Bronchial epithelial cell (primary cell): ENCODE measurements at regions not wholly inside any gene's neighbourhood (a gene's known extent, or its start where the extent isn't known, plus 50 kb on each side); places are given as distances from the start of the nearest gene placed in this dataset.

Experiments
- DNase-seq: peaks from one replicate; pipeline ENCODE4 v3.0.0-alpha.2; 2010; ENCODE audit warnings: low read depth
- FAIRE-seq: peaks from 2 replicates; lab custom pipeline; 2011; peaks lifted over from hg19 to GRCh38; lab: Jason Lieb, UNC
- H3K27me3 ChIP-seq: 2 replicates; pipeline ENCODE4 v1.5.1; 2011; ENCODE audit warnings: low read length; ENCODE audit not compliant: control insufficient read depth, insufficient read depth
- H3K36me3 ChIP-seq: 2 replicates; pipeline ENCODE4 v1.5.1; 2011; ENCODE audit warnings: low read length; ENCODE audit not compliant: control insufficient read depth, insufficient read depth
- H3K4me3 ChIP-seq: 2 replicates; pipeline ENCODE4 v1.5.1; 2011; ENCODE audit warnings: mild to moderate bottlenecking, low read depth, low read length, control low read depth
- TF ChIP-seq, protein P1 (sequence below): IDR thresholded peaks from 2 replicates; pipeline ENCODE4 v1.5.1; 2011; ENCODE audit warnings: mild to moderate bottlenecking, moderate library complexity, low read length, control low read depth, inconsistent platforms; ENCODE audit not compliant: insufficient read depth, severe bottlenecking

DNA sequence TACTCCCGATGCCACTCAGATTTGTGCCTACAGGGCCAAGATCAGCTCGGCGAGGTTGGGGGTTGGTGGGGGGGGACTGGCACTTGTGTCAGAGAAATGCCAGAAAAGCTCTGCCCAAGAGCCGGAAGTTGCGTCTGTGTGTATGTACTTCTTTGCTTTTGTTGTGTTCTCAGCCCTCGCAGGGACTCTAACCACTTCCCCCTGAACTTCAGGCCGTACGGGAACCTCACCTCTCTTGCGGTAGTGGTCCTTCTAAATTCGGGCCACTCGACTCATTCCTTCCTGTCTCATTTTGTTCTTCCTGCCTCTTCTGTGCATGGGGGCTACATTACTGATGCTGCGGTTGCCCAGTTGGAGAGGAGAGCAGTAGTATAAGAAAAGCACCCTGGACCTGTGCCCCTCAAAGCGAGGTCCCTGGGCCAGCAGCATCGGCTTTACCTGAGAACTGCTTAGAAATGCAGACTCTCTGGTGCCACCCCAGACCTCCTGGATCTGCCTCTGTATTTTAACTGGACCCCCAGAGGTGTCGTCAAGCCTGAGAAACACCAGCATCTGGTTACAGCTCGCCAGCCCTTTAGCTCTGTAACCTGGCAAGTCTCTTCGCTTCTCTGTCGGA, 146.3 kb upstream of the RPS6KA3 start:
- TF ChIP-seq, protein P1, sequence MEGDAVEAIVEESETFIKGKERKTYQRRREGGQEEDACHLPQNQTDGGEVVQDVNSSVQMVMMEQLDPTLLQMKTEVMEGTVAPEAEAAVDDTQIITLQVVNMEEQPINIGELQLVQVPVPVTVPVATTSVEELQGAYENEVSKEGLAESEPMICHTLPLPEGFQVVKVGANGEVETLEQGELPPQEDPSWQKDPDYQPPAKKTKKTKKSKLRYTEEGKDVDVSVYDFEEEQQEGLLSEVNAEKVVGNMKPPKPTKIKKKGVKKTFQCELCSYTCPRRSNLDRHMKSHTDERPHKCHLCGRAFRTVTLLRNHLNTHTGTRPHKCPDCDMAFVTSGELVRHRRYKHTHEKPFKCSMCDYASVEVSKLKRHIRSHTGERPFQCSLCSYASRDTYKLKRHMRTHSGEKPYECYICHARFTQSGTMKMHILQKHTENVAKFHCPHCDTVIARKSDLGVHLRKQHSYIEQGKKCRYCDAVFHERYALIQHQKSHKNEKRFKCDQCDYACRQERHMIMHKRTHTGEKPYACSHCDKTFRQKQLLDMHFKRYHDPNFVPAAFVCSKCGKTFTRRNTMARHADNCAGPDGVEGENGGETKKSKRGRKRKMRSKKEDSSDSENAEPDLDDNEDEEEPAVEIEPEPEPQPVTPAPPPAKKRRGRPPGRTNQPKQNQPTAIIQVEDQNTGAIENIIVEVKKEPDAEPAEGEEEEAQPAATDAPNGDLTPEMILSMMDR = no peak
- Histone ChIP-seq H3K4me3 (no peak overlapping the region), H3K36me3 (no peaks in the 10 kb centered on the region), H3K27me3 (no peaks in the 10 kb centered on the region)
- DNase-seq (no peak), FAIRE-seq (no peak)

DNA sequence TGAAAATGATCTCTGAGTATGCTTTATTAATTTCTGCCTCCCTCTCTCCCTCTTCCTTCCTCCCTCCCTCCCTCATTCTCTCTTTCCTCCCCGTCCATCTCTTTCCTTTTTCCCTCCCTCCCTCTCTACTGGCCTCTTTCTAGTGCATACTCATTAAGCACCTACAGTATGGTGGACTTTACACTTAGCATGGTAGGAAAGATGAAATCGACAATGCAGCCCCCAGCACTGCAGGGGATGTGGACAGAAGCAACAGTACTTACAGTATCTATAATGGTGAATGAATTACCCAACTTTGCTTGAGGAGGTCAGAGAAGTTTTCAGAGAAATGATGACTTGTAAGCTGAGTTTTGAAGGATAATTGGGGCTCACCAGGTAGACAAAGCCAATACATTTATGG, 143.8 kb upstream of the RPS6KA3 start:
- TF ChIP-seq, protein P1 = no peak
- Histone ChIP-seq H3K27me3 (no peaks in the 10 kb centered on the region), H3K4me3 (no peak overlapping the region), H3K36me3 (no peaks in the 10 kb centered on the region)
- DNase-seq = no peak
- FAIRE-seq = no peak

DNA sequence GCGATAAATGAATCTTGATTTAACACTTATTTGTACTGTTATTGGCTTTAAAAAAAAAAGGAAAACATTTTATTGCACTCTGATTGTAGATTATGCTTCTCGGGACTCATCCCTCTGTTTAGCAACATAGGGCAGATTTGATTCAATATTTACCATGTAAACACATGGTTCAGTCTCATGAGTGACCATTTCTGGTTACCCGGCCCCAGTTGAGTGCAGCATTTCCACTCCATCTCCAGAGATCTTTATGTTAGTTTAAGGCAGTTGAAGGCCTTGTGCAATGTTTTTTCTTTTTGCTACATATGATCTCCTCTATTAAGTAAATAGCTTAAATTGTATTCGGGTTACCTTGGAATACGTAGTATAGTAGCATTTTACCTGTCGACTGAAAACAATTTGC, 143.3 kb upstream of the RPS6KA3 start:
- Histone ChIP-seq H3K27me3 (no peaks in the 10 kb centered on the region), H3K4me3 (no peak overlapping the region), H3K36me3 (no peaks in the 10 kb centered on the region)
- FAIRE-seq (no peak), DNase-seq (no peak)
- TF ChIP-seq, protein P1 = no peak

GRCh38 chrX:20402956-20403355, 136.2 kb upstream of the RPS6KA3 start:
- no peaks in the 10 kb centered on the region for H3K36me3 ChIP-seq
- H3K27me3 ChIP-seq = no peaks in the 10 kb centered on the region
- no peak for DNase-seq
- FAIRE-seq = no peak
- TF ChIP-seq, protein P1 = no peak
- H3K4me3 ChIP-seq = no peak overlapping the region

DNA sequence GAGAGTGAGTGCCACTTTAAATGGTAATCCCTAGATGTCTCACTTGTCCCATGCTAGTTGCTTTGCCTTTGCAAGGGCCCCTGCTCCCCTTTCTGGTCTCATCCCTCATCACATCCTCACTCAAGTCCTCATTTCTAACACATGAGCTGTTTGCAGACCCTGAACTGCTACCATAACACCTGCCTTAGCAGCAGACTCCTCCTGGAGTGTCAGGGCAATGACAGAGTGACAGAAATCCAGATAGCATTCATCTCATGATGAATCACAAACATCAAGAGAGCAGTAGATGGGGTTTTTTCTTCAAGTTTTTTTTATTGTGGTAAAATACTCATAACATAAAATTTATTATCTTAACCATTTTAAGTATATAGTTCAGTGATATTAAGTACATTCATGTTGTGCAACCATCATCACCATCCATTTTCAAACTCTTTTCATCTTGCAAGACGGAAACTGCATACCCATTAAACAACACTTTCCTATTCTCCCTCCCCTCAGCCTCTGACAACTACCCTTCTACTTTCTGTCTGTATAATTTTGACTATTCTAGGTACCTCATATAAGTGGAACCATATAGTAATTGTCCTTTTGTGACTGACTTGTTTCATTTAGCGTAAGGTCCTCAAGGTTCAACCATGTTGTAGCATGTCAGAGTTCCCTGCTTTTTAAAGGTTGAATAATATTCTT, 133.2 kb upstream of the RPS6KA3 start:
- Histone ChIP-seq H3K27me3 (no peaks in the 10 kb centered on the region), H3K4me3 (no peak overlapping the region), H3K36me3 (no peaks in the 10 kb centered on the region)
- no peak for DNase-seq
- no peak for FAIRE-seq
- TF ChIP-seq, protein P1 = no peak
